ENCODE measurements at regions not wholly inside any gene's neighbourhood (a gene's known extent, or its start where the extent isn't known, plus 50 kb on each side); places are given as distances from the start of the nearest gene placed in this dataset.

DNA sequence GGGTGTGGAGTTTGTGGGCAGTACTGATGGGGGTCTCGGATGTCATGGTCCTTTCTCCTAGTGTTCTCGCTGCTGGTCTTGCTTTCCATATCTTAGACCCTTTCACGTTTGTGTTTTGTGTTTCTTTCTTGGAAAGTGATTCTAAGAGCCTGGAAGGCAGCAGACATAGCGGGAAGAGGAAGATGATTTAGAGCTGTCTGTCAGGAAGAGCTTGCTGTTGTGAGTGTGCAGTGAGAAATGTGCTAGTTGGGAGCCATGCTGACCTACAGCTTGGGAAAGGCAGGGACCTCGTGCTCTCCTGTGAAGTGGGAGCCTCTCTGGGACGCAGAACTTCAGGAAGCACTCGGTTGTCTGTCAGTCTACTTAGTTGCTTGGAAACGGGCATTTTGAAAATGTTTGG, 122.2 kb downstream of the ZNF518B start:
- DNase-seq (ENCODE audit: low read depth, low spot score), result no peak

DNA sequence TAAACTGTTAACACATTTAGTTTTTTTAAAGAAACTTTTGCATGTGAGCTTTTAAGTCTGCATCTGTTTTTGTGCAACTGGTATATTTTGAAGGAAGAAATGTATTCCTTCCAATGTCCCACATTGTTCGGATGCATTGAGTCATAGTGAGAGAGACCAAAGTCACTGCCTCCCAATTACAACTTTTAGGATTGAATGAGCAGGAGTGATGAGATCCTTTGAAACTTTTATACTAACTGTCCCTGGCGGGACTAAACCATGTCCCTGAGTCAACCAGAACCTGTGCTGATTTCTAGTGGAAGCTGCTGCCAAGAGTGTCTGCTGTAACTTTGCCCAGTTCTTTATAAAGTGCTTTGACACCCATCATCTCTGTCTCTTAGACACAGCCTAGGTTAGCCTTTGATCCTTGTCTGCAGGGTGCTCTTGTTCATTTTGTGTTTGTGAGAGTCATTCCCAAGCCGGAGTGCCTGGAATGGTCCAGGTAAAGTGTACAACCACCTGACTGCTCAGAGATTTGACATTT, 122.7 kb downstream of the ZNF518B start:
- no peak for DNase-seq (ENCODE audit: low read depth, low spot score)

DNA sequence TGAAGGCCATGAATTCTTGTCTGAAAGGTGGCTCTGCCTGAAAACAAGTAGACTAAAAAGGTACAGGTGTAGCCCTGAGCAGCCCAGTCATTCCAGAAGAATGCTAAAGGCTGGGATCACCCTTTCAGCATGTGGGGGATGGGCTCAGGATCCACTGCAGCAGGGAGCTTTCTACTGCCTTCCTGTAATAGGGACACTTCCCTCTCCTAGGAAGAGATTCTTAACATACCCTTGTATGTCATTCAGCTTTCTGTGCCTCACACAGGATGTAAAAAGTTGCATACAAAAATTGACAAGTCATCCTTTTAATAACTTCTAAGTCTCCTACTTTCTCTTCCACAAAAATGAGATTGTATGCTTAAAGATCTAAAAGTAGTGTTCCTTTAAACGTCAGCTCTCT, 123.3 kb downstream of the ZNF518B start:
- peak; percentile 71 for DNase-seq (ENCODE audit: low read depth, low spot score)

GRCh38 chr4:10326075-10326474, 131.2 kb downstream of the ZNF518B start:
- DNase-seq (ENCODE audit: low read depth, low spot score), result no peak

- no peak for DNase-seq (ENCODE audit: low read depth, low spot score)
These were observed 135.3 kb downstream of the ZNF518B start for GRCh38 chr4:10321931-10322330.

GRCh38 chr4:10320130-10320529, 137.1 kb downstream of the ZNF518B start:
- no peak for DNase-seq (ENCODE audit: low read depth, low spot score)

GRCh38 chr4:10317345-10317744, 139.9 kb downstream of the ZNF518B start:
- no peak for DNase-seq (ENCODE audit: low read depth, low spot score)

DNA sequence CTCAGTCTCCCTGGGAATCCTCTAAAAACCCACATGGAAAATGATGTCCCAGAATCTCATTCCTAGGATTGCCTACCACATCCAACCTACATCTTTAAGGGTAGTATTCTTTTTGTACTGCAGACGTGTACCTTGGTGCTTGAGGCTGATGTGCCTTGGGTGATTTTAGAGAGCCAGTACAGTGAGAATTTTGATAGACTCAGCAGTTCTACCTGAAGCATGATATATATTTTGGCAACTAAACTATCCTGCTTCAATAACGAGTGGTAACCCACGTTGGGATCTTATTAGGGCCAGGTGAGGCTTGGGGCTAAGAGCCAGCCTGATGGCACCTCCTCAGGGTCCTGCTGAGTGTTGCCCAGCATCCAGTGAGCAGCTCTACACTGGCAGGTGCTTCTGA, 140.4 kb downstream of the ZNF518B start:
- DNase-seq (ENCODE audit: low read depth, low spot score), result no peak

GRCh38 chr4:10315638-10316037, 141.6 kb downstream of the ZNF518B start:
- DNase-seq (ENCODE audit: low read depth, low spot score), result no peak

GRCh38 chr4:10312568-10312967, 144.7 kb downstream of the ZNF518B start:
- DNase-seq (ENCODE audit: low read depth, low spot score), result no peak

DNA sequence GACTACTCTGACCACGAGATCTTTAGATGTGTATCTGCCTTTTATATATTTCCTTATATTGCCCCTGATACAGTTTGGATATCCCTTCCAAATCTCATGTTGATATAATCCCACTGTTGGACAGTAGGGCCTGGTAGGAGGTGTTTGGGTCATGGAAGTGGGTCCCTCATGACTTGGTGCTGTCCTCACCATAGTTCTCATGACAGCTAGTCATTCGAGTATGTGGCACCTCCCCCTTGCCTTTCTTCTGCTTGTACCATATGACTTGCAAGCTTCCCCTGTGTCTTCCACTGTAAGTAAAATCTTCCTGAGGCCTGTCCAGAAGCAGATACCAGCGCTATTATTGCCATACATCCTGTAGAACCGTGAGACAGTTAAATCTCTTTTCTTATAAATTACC, 145.3 kb downstream of the ZNF518B start:
- DNase-seq (ENCODE audit: low read depth, low spot score), result no peak

DNA sequence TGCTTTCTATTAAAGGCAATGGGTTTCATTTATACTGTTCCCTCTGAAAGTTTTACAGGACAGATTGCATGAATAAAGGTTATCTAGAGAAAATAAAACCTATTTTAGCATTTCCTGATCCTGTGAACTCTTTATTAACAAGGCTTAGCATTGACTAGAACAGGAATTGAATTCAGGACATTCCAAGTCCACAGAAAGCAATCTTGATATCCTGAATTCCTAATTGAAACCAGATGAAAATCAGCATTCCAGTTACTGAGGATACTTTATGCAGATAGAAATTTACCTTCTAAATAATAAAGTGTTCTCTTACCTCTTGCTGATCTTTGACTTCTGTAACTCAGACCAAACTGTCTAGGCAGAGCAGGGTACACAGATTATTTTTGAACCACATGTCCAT, 151.4 kb downstream of the ZNF518B start:
- no peak for DNase-seq (ENCODE audit: low read depth, low spot score)

- DNase-seq (ENCODE audit: low read depth, low spot score), result no peak
These were observed 153.9 kb downstream of the ZNF518B start for GRCh38 chr4:10303291-10303690.

- DNase-seq (ENCODE audit: low read depth, low spot score), result no peak
These were observed 155.1 kb downstream of the ZNF518B start for GRCh38 chr4:10302096-10302495.

- no peak for DNase-seq (ENCODE audit: low read depth, low spot score)
These were observed 157.6 kb downstream of the ZNF518B start for GRCh38 chr4:10299601-10300000.

DNA sequence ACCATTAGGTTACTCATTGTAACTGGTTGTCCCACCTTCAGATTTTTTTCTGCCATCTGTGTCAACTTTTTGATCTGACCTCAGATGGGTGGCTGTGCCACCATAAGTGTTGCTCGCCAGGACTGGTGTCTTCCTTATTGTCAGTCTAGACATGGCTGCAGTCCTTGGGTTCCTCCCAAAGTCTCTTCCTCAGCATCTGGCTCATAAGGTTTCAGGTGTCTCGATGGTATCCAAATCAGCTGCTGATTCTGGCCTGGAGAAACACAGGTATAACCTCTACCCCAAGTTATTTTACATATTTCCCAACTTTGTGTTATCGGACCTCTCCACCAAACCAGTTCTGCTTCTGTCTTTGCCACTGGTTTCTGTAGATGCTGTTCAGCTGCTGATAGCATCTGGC, 158.5 kb downstream of the ZNF518B start:
- DNase-seq (ENCODE audit: low read depth, low spot score), result no peak

- no peak for DNase-seq (ENCODE audit: low read depth, low spot score)
These were observed 160.5 kb downstream of the ZNF518B start for GRCh38 chr4:10296730-10297129.

DNA sequence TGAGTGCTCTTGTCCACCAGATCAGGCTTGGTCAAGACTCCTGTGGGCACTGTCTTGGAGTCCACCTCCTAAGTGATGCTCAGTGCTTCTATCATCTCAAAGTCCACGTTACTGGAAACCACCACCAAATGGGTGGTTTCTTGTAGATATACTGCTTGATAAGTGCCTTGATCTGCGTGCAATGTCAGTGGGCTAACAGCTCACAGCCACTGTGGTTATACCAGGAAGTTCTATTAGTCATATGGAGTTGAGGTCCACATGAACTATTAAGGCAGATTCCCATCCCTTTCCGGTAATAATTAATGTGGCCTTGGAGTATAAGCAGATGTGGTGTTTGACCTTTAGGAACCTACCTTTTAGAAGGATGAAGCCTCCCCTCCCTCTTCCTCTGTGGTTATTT, 161.9 kb downstream of the ZNF518B start:
- DNase-seq (ENCODE audit: low read depth, low spot score), result no peak

GRCh38 chr4:10289538-10289906, 167.7 kb downstream of the ZNF518B start:
- no peak for DNase-seq (ENCODE audit: low read depth, low spot score)

DNA sequence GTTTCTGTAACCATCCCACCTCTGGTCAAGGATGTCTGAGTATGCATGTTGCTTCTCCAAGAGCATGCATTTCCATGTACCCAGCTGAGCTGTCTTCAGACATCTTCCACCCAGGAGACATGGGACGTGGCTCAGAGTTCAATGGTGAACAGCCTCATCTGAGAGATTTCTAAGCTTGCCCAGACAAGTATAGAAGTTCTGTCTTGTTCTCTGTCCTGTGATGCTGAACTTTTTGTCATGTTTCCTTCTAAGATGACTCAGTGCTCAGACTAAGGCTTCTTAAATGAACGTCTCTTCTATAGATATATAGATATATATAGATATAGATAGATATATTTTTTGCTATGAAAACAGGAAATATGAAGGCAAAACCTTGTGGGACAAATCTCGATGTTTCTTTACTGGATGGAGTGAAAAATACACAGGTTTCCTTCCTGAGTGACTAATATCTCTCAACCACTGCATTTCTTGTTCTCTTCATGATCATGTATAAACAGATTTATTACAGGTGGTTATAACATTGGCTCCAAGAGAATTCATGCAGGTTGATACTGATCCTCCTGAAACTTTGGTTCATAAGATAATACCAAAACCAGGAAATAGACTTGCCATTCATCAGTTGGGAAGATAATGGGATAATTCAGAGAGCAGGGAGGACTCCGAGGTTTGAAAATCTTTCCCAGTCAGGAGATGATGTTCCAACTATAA, 168.2 kb downstream of the ZNF518B start:
- DNase-seq (ENCODE audit: low read depth, low spot score), result no peak

- DNase-seq (ENCODE audit: low read depth, low spot score), result no peak
These were observed 168.4 kb upstream of the WDR1 start for GRCh38 chr4:10285028-10285427.

DNA sequence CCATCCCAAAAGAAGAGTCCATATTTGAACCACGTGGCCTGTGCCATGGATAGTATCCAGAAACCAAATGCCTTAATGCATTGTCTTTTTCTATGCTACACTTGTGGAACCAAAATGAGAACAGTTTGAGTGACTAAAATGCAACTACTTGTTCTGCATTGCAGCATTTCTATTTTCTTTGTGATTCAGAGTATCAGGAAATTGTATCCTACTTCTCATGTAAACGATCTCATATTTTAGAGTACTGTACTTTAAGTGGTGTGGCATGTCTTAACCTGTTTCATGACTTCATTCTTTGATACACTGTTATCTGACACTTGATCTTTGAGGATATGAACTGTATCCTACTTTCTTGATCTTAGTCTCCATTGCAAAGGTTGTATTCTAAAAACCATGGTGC, 167.2 kb upstream of the WDR1 start:
- no peak for DNase-seq (ENCODE audit: low read depth, low spot score)

- no peak for DNase-seq (ENCODE audit: low read depth, low spot score)
These were observed 165.4 kb upstream of the WDR1 start for GRCh38 chr4:10281996-10282395.

DNA sequence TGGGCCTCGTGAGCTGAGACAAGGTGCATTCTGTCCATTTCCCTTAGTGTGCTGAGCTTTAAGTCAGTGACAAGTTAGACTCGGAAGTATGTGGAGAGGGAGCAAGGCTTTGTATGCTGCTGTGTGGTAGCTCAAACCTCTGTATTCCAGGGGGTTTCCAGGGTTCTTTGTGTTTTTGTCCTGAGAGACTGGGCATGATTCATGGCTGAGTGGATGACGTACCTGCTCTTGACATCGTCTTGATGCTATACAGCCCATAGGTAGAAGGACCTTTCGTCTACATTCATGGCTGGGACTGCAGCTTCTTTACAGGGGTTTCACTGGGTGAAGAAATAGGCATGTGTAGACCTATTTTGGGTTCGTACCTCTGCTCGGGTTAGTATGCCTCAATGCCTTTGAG, 162.7 kb upstream of the WDR1 start:
- DNase-seq (ENCODE audit: low read depth, low spot score), result no peak

Measured in iPS DF 19.7 (cell line).